SK-N-SH (cell line): ENCODE measurements at regions not wholly inside any gene's neighbourhood (a gene's known extent, or its start where the extent isn't known, plus 50 kb on each side); places are given as distances from the start of the nearest gene placed in this dataset.

Experiments
- RCOR1 ChIP-seq: fragments of 150-350 bp; IDR thresholded peaks from 2 replicates; pipeline ENCODE4 v1.6.1; 2017; ENCODE audit warnings: antibody characterized with exemption, low read length
- TAF1 ChIP-seq: IDR thresholded peaks from 2 replicates; pipeline ENCODE4 v1.6.1; 2012; ENCODE audit warnings: low read depth, mild to moderate bottlenecking, low read length, moderate library complexity, borderline replicate concordance
- TF ChIP-seq, protein P1 (sequence below): fragments of 200-600 bp; sonication (generic); IDR thresholded peaks from 2 replicates; pipeline ENCODE4 v1.6.1; 2017; ENCODE audit warnings: antibody characterized with exemption, mild to moderate bottlenecking, moderate library complexity
- TF ChIP-seq, protein P2 (sequence below): fragments of 150-350 bp; IDR thresholded peaks from 2 replicates; pipeline ENCODE4 v1.6.1; 2017; ENCODE audit warnings: antibody characterized with exemption, low read length, low read depth, borderline replicate concordance

DNA sequence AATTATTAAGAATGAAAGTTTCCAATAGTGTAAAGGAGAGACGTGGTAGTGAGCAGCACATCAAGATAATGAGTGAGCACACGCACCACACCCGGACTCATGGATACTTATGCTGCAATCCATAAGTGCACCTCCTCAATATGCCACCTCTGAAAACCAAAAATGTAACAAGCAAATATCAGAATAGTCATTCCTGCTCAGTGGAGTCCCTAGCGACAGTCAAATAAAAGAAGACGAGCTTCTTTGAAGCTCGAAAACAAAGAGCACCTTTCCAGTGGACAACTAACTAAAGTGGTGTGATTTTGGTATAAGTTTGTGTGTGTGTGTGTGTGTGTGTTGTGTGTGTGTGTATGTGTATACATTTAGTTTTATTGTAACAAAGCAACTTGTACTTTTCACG lies 241.3 kb downstream of the DEPDC1B start:
- TF ChIP-seq RCOR1: no peak
- TF ChIP-seq, protein P1, sequence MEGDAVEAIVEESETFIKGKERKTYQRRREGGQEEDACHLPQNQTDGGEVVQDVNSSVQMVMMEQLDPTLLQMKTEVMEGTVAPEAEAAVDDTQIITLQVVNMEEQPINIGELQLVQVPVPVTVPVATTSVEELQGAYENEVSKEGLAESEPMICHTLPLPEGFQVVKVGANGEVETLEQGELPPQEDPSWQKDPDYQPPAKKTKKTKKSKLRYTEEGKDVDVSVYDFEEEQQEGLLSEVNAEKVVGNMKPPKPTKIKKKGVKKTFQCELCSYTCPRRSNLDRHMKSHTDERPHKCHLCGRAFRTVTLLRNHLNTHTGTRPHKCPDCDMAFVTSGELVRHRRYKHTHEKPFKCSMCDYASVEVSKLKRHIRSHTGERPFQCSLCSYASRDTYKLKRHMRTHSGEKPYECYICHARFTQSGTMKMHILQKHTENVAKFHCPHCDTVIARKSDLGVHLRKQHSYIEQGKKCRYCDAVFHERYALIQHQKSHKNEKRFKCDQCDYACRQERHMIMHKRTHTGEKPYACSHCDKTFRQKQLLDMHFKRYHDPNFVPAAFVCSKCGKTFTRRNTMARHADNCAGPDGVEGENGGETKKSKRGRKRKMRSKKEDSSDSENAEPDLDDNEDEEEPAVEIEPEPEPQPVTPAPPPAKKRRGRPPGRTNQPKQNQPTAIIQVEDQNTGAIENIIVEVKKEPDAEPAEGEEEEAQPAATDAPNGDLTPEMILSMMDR: peak; percentile 31
- TF ChIP-seq, protein P2, sequence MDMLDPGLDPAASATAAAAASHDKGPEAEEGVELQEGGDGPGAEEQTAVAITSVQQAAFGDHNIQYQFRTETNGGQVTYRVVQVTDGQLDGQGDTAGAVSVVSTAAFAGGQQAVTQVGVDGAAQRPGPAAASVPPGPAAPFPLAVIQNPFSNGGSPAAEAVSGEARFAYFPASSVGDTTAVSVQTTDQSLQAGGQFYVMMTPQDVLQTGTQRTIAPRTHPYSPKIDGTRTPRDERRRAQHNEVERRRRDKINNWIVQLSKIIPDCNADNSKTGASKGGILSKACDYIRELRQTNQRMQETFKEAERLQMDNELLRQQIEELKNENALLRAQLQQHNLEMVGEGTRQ: no peak
- no peak for TF ChIP-seq TAF1
